Nephron progenitor cell (in vitro differentiated cells): ENCODE measurements at regions not wholly inside any gene's neighbourhood (a gene's known extent, or its start where the extent isn't known, plus 50 kb on each side); places are given as distances from the start of the nearest gene placed in this dataset.

Experiments used
- DNase-seq: peaks from one replicate; pipeline ENCODE4 v3.0.0; 2021
- H3K27ac Mint-ChIP-seq: 2 replicates; pipeline ENCODE4 v1.8.0; 2021; ENCODE audit warnings: mild to moderate bottlenecking, moderate library complexity, mixed read lengths
- H3K27me3 Mint-ChIP-seq: 2 replicates; pipeline ENCODE4 v1.8.0; 2021; ENCODE audit warnings: mild to moderate bottlenecking, low read depth, mixed read lengths; ENCODE audit not compliant: poor library complexity
- H3K36me3 Mint-ChIP-seq: 2 replicates; pipeline ENCODE4 v1.8.0; 2021; ENCODE audit warnings: low read depth, mixed read lengths
- H3K4me1 Mint-ChIP-seq: 2 replicates; pipeline ENCODE4 v1.8.0; 2021; ENCODE audit warnings: mixed read lengths
- H3K4me3 Mint-ChIP-seq: 2 replicates; pipeline ENCODE4 v1.8.0; 2021; ENCODE audit warnings: mild to moderate bottlenecking, moderate library complexity, mixed read lengths
- H3K9me3 Mint-ChIP-seq: 2 replicates; pipeline ENCODE4 v1.8.0; 2021; ENCODE audit warnings: mild to moderate bottlenecking, moderate library complexity, mixed read lengths
- TF ChIP-seq, protein P1 (sequence below): fragments of 200-600 bp; sonication (generic); IDR thresholded peaks from 2 replicates; pipeline ENCODE4 v1.5.0; 2021; ENCODE audit warnings: antibody characterized with exemption

DNA sequence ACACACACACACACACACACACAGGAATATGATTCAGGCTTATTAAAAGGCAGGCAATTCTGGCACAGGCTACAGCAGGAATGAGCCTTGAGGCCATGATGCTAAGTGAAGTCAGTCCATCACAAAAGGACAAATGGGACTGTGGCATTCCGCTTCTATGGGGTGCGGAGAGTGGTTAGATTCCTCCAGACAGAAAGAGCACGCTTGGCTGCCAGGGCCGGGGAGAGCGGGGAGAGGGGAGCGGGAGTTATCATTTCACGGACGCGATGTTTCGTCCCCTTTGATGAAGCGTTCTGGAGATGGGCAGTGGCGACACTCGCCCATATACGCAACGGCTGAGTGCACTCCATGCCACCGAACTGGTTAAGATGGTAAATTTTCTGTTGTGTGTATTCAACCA lies 58.5 kb upstream of the FAM174B start:
- Mint-ChIP-seq H3K27me3 (peaks cover 19% of the 10 kb centered on the region), H3K36me3 (peaks cover 5% of the 10 kb centered on the region), H3K27ac (no peak overlapping the region), H3K4me3 (peak overlapping the region; percentile 86), H3K9me3 (peaks cover 12% of the 10 kb centered on the region), H3K4me1 (peaks cover 38% of the 10 kb centered on the region)
- TF ChIP-seq, protein P1, sequence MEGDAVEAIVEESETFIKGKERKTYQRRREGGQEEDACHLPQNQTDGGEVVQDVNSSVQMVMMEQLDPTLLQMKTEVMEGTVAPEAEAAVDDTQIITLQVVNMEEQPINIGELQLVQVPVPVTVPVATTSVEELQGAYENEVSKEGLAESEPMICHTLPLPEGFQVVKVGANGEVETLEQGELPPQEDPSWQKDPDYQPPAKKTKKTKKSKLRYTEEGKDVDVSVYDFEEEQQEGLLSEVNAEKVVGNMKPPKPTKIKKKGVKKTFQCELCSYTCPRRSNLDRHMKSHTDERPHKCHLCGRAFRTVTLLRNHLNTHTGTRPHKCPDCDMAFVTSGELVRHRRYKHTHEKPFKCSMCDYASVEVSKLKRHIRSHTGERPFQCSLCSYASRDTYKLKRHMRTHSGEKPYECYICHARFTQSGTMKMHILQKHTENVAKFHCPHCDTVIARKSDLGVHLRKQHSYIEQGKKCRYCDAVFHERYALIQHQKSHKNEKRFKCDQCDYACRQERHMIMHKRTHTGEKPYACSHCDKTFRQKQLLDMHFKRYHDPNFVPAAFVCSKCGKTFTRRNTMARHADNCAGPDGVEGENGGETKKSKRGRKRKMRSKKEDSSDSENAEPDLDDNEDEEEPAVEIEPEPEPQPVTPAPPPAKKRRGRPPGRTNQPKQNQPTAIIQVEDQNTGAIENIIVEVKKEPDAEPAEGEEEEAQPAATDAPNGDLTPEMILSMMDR: no peak
- DNase-seq: peak; percentile 36

DNA sequence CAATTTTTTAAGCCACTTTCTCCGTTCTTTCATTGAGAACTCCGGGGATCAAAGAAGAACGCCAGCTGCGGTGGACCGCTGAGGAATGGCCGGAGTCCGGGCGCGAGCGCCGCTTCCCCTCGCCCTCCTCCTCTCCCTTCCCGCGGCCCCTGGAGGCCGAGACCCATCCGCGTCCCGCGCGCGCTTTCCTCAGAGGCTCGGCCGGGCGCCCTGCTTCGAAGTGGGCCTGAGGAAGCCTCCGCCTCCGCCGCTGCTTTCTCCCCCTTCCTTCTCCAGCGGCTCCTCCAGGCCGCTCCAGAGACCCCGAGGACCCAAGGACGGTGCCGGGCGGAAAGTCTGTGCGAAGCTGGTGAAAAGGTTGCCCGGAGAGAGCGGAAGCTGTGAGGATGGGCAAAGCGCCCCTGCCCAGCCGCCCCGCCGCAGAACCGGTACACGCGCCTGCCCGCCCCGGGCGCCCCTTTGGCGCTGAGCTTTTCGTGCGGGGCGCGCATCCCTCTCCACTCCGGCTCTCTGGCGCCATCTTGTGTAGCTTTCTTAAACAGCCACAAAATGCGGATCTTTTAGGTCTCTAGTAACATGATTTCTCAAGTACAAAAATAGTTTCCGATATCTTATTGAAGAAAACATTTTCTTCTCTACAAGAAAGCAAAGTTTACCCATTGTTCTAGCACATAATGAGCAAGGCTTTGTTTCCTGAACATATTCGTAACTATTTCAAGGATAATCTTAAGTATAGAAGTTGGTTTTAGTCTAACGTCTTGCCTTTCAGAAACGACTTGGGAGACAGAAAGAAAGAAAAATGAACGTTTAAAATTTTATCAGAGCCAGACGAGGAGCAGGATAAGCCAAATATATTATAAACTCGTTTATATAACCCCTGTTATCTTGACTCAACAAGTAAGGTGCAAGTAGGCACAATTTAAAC lies 59.2 kb upstream of the FAM174B start:
- Mint-ChIP-seq H3K9me3 (peaks cover 14% of the 10 kb centered on the region), H3K4me1 (peaks cover 36% of the 10 kb centered on the region), H3K4me3 (peak overlapping the region; percentile 86), H3K27ac (peak overlapping the region; percentile 87), H3K36me3 (peaks cover 8% of the 10 kb centered on the region), H3K27me3 (peaks cover 19% of the 10 kb centered on the region)
- DNase-seq: peak; percentile 90
- TF ChIP-seq, protein P1: peak; percentile 90

DNA sequence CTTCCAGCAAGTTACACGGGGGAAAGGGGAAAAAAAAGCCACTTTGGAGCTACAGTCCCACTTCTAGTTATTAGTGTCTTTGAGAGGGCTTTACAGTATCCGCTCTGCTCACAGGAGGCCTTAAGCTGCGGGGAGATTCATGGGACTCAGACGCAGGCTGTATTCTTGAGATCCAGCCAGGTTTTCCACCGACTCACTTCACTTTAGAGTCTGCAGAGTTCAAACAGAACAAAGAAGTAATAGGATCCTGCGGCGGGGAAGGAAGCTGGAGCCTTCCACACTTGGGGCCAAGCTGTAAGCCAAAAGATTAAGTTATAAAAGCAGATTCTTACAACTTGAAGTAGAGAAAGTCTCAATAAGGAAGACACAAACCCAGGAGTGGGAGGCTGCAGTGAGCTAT lies 60.2 kb upstream of the FAM174B start:
- Mint-ChIP-seq H3K36me3 (peaks cover 18% of the 10 kb centered on the region), H3K27ac (peak overlapping the region; percentile 98), H3K27me3 (peaks cover 14% of the 10 kb centered on the region), H3K4me3 (peak overlapping the region; percentile 70), H3K9me3 (peaks cover 25% of the 10 kb centered on the region), H3K4me1 (peaks cover 36% of the 10 kb centered on the region)
- TF ChIP-seq, protein P1: no peak
- DNase-seq: peak; percentile 10

DNA sequence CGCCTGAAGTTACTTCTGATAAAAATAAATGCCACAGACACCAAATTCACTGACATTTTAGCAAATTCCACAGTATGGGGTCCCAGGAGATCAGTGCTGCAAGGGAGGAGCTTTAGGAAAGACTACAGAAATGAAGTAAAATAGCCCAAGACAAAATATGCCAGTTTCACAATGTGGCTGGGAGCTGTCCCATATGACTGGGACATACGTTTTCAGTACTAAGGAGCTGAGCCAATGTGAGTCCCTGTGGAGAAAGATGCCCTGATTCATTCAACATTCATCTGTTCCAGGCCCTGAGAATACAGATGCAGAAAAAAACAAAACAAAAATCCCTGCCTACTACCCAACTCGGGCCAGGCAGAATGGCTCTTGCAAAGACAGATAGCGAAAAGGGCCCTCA lies 63.4 kb upstream of the FAM174B start:
- no peak for DNase-seq
- TF ChIP-seq, protein P1: no peak
- Mint-ChIP-seq H3K27ac (no peak overlapping the region), H3K36me3 (peaks cover 40% of the 10 kb centered on the region), H3K9me3 (peaks cover 48% of the 10 kb centered on the region), H3K4me1 (peaks cover 18% of the 10 kb centered on the region), H3K27me3 (peaks cover 4% of the 10 kb centered on the region), H3K4me3 (no peak overlapping the region)

DNA sequence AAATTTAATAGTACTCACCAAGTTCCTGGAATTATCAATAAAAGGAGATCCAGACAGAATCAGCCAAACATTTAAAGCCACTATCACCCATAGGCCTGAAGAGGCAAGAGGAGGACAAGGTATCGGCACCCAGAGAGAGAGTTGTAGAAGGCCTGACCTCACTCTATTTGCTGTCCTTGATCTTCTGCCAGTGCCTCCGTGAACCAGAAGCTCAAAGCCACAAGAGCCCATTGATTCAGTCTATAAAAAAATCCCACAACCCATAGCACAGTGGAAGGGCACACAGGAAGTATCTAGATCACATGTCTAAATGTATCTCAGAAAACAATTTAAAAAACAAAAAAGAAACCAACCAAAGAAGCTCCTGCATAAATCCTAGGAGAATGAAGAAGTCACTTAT lies 68.6 kb upstream of the FAM174B start:
- Mint-ChIP-seq H3K4me3 (no peak overlapping the region), H3K27ac (no peak overlapping the region), H3K36me3 (peaks cover 37% of the 10 kb centered on the region), H3K27me3 (no peaks in the 10 kb centered on the region), H3K9me3 (peaks cover 39% of the 10 kb centered on the region), H3K4me1 (no peaks in the 10 kb centered on the region)
- TF ChIP-seq, protein P1: no peak
- DNase-seq: no peak

DNA sequence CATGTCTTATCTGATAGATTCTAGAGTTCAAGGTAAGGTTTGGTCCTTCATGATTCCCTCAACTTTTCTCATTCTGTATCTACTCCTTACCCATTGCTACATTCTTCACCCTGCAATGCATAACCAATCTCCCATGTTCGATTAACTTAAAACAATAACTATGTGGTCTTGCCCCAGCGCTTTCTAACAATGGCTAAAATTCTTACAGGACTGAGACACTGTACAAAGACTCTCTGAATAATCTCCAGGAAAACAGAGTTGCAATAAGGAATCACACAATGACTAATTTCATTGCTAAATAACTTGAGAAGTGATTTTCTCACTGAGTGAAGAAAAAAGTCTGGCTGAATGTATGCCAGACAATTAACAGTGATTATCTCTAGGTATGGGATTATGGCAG lies 69.6 kb upstream of the FAM174B start:
- Mint-ChIP-seq H3K4me3 (no peak overlapping the region), H3K27me3 (no peaks in the 10 kb centered on the region), H3K4me1 (no peaks in the 10 kb centered on the region), H3K27ac (no peak overlapping the region), H3K36me3 (peaks cover 30% of the 10 kb centered on the region), H3K9me3 (peaks cover 36% of the 10 kb centered on the region)
- TF ChIP-seq, protein P1: no peak
- no peak for DNase-seq
